ENCODE measurements at regions not wholly inside any gene's neighbourhood (a gene's known extent, or its start where the extent isn't known, plus 50 kb on each side); places are given as distances from the start of the nearest gene placed in this dataset.

GRCh38 chr10:62554632-62555199 is 180.5 kb downstream of the ZNF365 start:
- peak; percentile 47 for DNase-seq

GRCh38 chr10:62559481-62560200 is 185.5 kb downstream of the ZNF365 start:
- DNase-seq: no peak

- DNase-seq: no peak
These were observed 186.1 kb downstream of the ZNF365 start for GRCh38 chr10:62560201-62560819.

GRCh38 chr10:62561151-62561550 is 187.0 kb downstream of the ZNF365 start:
- DNase-seq: no peak

GRCh38 chr10:62562101-62562500 is 187.9 kb downstream of the ZNF365 start:
- no peak for DNase-seq

GRCh38 chr10:62562795-62563194 is 188.6 kb downstream of the ZNF365 start:
- DNase-seq: no peak

- DNase-seq: no peak
These were observed 199.8 kb downstream of the ZNF365 start for GRCh38 chr10:62573929-62574328.

- no peak for DNase-seq
These were observed 202.9 kb downstream of the ZNF365 start for GRCh38 chr10:62577076-62577475.

GRCh38 chr10:62577666-62578291 is 203.6 kb downstream of the ZNF365 start:
- DNase-seq: no peak

- DNase-seq: no peak
These were observed 204.1 kb downstream of the ZNF365 start for GRCh38 chr10:62578301-62578700.

GRCh38 chr10:62578916-62579315 is 204.7 kb downstream of the ZNF365 start:
- no peak for DNase-seq

- DNase-seq: no peak
These were observed 206.2 kb downstream of the ZNF365 start for GRCh38 chr10:62580396-62580795.

GRCh38 chr10:62581351-62581750 is 207.2 kb downstream of the ZNF365 start:
- no peak for DNase-seq

- no peak for DNase-seq
These were observed 208.0 kb downstream of the ZNF365 start for GRCh38 chr10:62582101-62582705.

GRCh38 chr10:62582804-62583208 is 208.6 kb downstream of the ZNF365 start:
- no peak for DNase-seq

- no peak for DNase-seq
These were observed 209.9 kb downstream of the ZNF365 start for GRCh38 chr10:62583876-62584615.

- no peak for DNase-seq
These were observed 210.6 kb downstream of the ZNF365 start for GRCh38 chr10:62584731-62585130.

- DNase-seq: no peak
These were observed 211.1 kb downstream of the ZNF365 start for GRCh38 chr10:62585211-62585775.

GRCh38 chr10:62587011-62587410 is 212.8 kb downstream of the ZNF365 start:
- no peak for DNase-seq

GRCh38 chr10:62588116-62588515 is 213.9 kb downstream of the ZNF365 start:
- no peak for DNase-seq

- DNase-seq: no peak
These were observed 214.8 kb upstream of the ADO start for GRCh38 chr10:62589689-62590088.

GRCh38 chr10:62590306-62590705 is 214.2 kb upstream of the ADO start:
- no peak for DNase-seq
